H1 (cell line): ENCODE measurements at regions not wholly inside any gene's neighbourhood (a gene's known extent, or its start where the extent isn't known, plus 50 kb on each side); places are given as distances from the start of the nearest gene placed in this dataset.

Experiments used
- CTCF ChIA-PET: fragments of 300-600 bp; sonication (Branson Sonifier 250); formaldehyde crosslinking; loops from one replicate; lab custom pipeline; 2021; ENCODE audit not compliant: partially characterized antibody; lab: Charles Lee
- POLR2A ChIA-PET: fragments of 300-600 bp; sonication (Branson Sonifier 250); formaldehyde crosslinking; loops from one replicate; lab custom pipeline; 2021; ENCODE audit warnings: inconsistent platforms; ENCODE audit not compliant: partially characterized antibody; lab: Charles Lee
- DNase-seq, 2 experiments: peaks; one replicate each; pipeline versions ENCODE4 v3.0.0 to v3.0.0-alpha.2; 2010 to 2022; ENCODE audit warnings: low spot score in 2 of 2, low read depth in 1 of 2, mixed read lengths in 1 of 2
- FAIRE-seq: peaks from 2 replicates; lab custom pipeline; 2011; peaks lifted over from hg19 to GRCh38; lab: Jason Lieb, UNC
- H2AFZ ChIP-seq: 2 replicates; pipeline ENCODE4 v1.8.1; 2012; ENCODE audit warnings: low read length, inconsistent platforms
- H2AK5ac ChIP-seq: 2 replicates; pipeline ENCODE4 v1.6.1; 2013; ENCODE audit warnings: low read depth, low read length
- H2BK120ac ChIP-seq: replicated peaks from 2 replicates; pipeline ENCODE3; 2013; ENCODE audit warnings: low read depth, low read length, inconsistent platforms
- H2BK12ac ChIP-seq: 2 replicates; pipeline ENCODE4 v1.6.1; 2013; ENCODE audit warnings: low read depth, low read length
- H2BK15ac ChIP-seq: 2 replicates; pipeline ENCODE4 v1.6.1; 2013; ENCODE audit warnings: low read length
- H2BK20ac ChIP-seq: 2 replicates; pipeline ENCODE4 v1.6.1; 2013; ENCODE audit warnings: low read length
- H2BK5ac ChIP-seq: 2 replicates; pipeline ENCODE4 v1.6.1; 2013; ENCODE audit warnings: low read depth, low read length
- H3K14ac ChIP-seq: 2 replicates; pipeline ENCODE4 v1.6.1; 2013; ENCODE audit warnings: inconsistent platforms; ENCODE audit not compliant: insufficient read length
- H3K18ac ChIP-seq: 2 replicates; pipeline ENCODE4 v1.6.1; 2013; ENCODE audit warnings: low read length; ENCODE audit errors: extremely low read depth
- H3K23ac ChIP-seq: 2 replicates; pipeline ENCODE4 v1.6.1; 2013; ENCODE audit warnings: inconsistent platforms; ENCODE audit not compliant: insufficient read length
- H3K23me2 ChIP-seq: 2 replicates; pipeline ENCODE4 v1.6.1; 2013; ENCODE audit warnings: low read depth, low read length
- H3K27ac ChIP-seq: 2 replicates; pipeline ENCODE4 v1.6.1; 2011; ENCODE audit warnings: low read depth, low read length, inconsistent platforms
- H3K27me3 ChIP-seq, 4 experiments: replicated peaks in 1 of 4; 1 replicate in 1 of 4; 2 replicates in 3 of 4; pipeline versions ENCODE4 v1.6.1 to v1.8.1; 2011 to 2013; ENCODE audit warnings: low read length in 3 of 4, mild to moderate bottlenecking in 3 of 4, inconsistent platforms in 2 of 4, mixed read lengths in 2 of 4, moderate library complexity in 1 of 4; ENCODE audit not compliant: control insufficient read depth in 3 of 4, insufficient read depth in 3 of 4; ENCODE audit errors: extremely low read depth in 1 of 4
- H3K36me3 ChIP-seq, 4 experiments: 2 replicates each; pipeline versions ENCODE4 v1.6.1 to v1.8.1; 2011 to 2013; ENCODE audit warnings: mild to moderate bottlenecking in 4 of 4, low read length in 3 of 4, moderate library complexity in 2 of 4, control low read depth in 1 of 4, inconsistent platforms in 1 of 4; ENCODE audit not compliant: insufficient read depth in 4 of 4, control insufficient read depth in 2 of 4
- H3K4ac ChIP-seq: replicated peaks from 2 replicates; pipeline ENCODE3; 2013; ENCODE audit warnings: low read length, low read depth, mixed read lengths, inconsistent platforms; ENCODE audit not compliant: insufficient read length
- H3K4me1 ChIP-seq, 4 experiments: replicated peaks in 1 of 4; 1 replicate in 1 of 4; 2 replicates in 3 of 4; pipeline versions ENCODE4 v1.6.1 to v1.8.1; 2011 to 2013; ENCODE audit warnings: low read length in 3 of 4, inconsistent platforms in 2 of 4, mixed read lengths in 1 of 4; ENCODE audit not compliant: insufficient read depth in 4 of 4, control insufficient read depth in 3 of 4
- H3K4me2 ChIP-seq, 2 experiments: 2 replicates each; pipeline versions ENCODE4 v1.6.1 to v1.8.1; 2011 to 2013; ENCODE audit warnings: low read depth in 2 of 2, low read length in 2 of 2, control low read depth in 1 of 2, inconsistent platforms in 1 of 2, mild to moderate bottlenecking in 1 of 2; ENCODE audit not compliant: insufficient read depth in 1 of 2
- H3K4me3 ChIP-seq, 4 experiments: fragments of 200-600, 300-600 bp in 1 of 4; sonication (generic), shearing (Covaris generic), sonication (Bioruptor Twin) in 1 of 4; 2 replicates each; pipeline versions ENCODE4 v1.5.1 to v1.8.1; 2011 to 2016; ENCODE audit warnings: low read length in 4 of 4, low read depth in 3 of 4, control low read depth in 2 of 4, inconsistent platforms in 2 of 4, mild to moderate bottlenecking in 2 of 4, mixed read lengths in 1 of 4, moderate library complexity in 1 of 4; ENCODE audit not compliant: insufficient read depth in 2 of 4; ENCODE audit errors: extremely low read depth in 1 of 4
- H3K56ac ChIP-seq: replicated peaks from 2 replicates; pipeline ENCODE3; 2013; ENCODE audit warnings: low read depth, mild to moderate bottlenecking, mixed read lengths, low read length, inconsistent platforms; ENCODE audit not compliant: insufficient read length
- H3K79me1 ChIP-seq: 2 replicates; pipeline ENCODE4 v1.6.1; 2013; ENCODE audit warnings: low read depth, low read length, control low read depth
- H3K79me2 ChIP-seq, 2 experiments: 2 replicates each; pipeline versions ENCODE4 v1.6.1 to v1.8.1; 2012 to 2013; ENCODE audit warnings: low read length in 2 of 2, mild to moderate bottlenecking in 2 of 2, inconsistent platforms in 1 of 2; ENCODE audit not compliant: insufficient read depth in 2 of 2, control insufficient read depth in 1 of 2
- H3K9ac ChIP-seq, 4 experiments: replicated peaks in 1 of 4; 1 replicate in 1 of 4; 2 replicates in 3 of 4; pipeline versions ENCODE4 v1.6.1 to v1.8.1; 2011 to 2013; ENCODE audit warnings: low read depth in 3 of 4, low read length in 3 of 4, control low read depth in 2 of 4, mild to moderate bottlenecking in 2 of 4, moderate library complexity in 2 of 4, inconsistent platforms in 1 of 4; ENCODE audit errors: extremely low read depth in 1 of 4
- H3K9me3 ChIP-seq, 2 experiments: 2 replicates each; pipeline versions ENCODE4 v1.6.1 to v1.8.1; 2012 to 2013; ENCODE audit warnings: mild to moderate bottlenecking in 2 of 2, moderate library complexity in 2 of 2, control low read depth in 1 of 2, inconsistent platforms in 1 of 2, low read depth in 1 of 2, low read length in 1 of 2, mixed read lengths in 1 of 2; ENCODE audit not compliant: insufficient read depth in 2 of 2
- H4K20me1 ChIP-seq, 2 experiments: replicated peaks in 1 of 2; 2 replicates each; pipeline versions ENCODE3 to v1.8.1; 2011 to 2013; ENCODE audit warnings: inconsistent platforms in 2 of 2, low read length in 2 of 2, mild to moderate bottlenecking in 1 of 2; ENCODE audit not compliant: insufficient read depth in 2 of 2, control insufficient read depth in 1 of 2
- H4K5ac ChIP-seq: 2 replicates; pipeline ENCODE4 v1.6.1; 2013; ENCODE audit warnings: low read length, low read depth, mixed read lengths, inconsistent platforms; ENCODE audit not compliant: insufficient read length
- H4K8ac ChIP-seq: 2 replicates; pipeline ENCODE4 v1.8.0; 2013; ENCODE audit warnings: mild to moderate bottlenecking, moderate library complexity, low read length, inconsistent platforms; ENCODE audit not compliant: insufficient read depth; ENCODE audit errors: extremely low read depth
- H4K91ac ChIP-seq: replicated peaks from 2 replicates; pipeline ENCODE3; 2013; ENCODE audit warnings: low read length, mixed read lengths, inconsistent platforms; ENCODE audit not compliant: insufficient read length
- CBX8 ChIP-seq: fragments of 300-800, 300-1000 bp; sonication (generic); IDR thresholded peaks from 2 replicates; pipeline ENCODE4 v1.7.1; 2016; ENCODE audit warnings: low read depth, low read length, borderline replicate concordance
- CEBPB ChIP-seq: IDR thresholded peaks from 2 replicates; pipeline ENCODE4 v1.6.1; 2012; ENCODE audit warnings: low read depth, low read length
- CTBP2 ChIP-seq: IDR thresholded peaks from 2 replicates; pipeline ENCODE4 v1.7.0; 2011; ENCODE audit warnings: borderline replicate concordance, mild to moderate bottlenecking, moderate library complexity, mixed read lengths, low read length; ENCODE audit not compliant: insufficient read depth, insufficient read length
- FOSL1 ChIP-seq: IDR thresholded peaks from 2 replicates; pipeline ENCODE4 v1.6.1; 2011; ENCODE audit warnings: mild to moderate bottlenecking, low read depth, low read length, moderate library complexity; ENCODE audit not compliant: insufficient read depth
- RFX5 ChIP-seq: IDR thresholded peaks from 2 replicates; pipeline ENCODE4 v1.6.1; 2011; ENCODE audit warnings: low read depth, low read length, improper control_type of control experiment, borderline replicate concordance
- SAP30 ChIP-seq: fragments of 300-600 bp; sonication (generic); IDR thresholded peaks from 2 replicates; pipeline ENCODE4 v1.7.1; 2012; ENCODE audit warnings: low read length, moderate library complexity, mild to moderate bottlenecking, inconsistent platforms; ENCODE audit not compliant: insufficient read depth, insufficient replicate concordance
- whole genome bisulfite sequencing, 2 experiments: shearing (Covaris generic) in 1 of 2; methylation state at CpG; one replicate each; pipeline versions ENCODE4 v1.1.6 to v1.1.7; 2013 to 2015; ENCODE audit warnings: low lambda C conversion rate in 2 of 2, mixed read lengths in 2 of 2, inconsistent platforms in 1 of 2, low coverage in 1 of 2, missing lambda C conversion rate in 1 of 2; ENCODE audit not compliant: insufficient replicate concordance in 2 of 2, insufficient coverage in 1 of 2, insufficient read length in 1 of 2; ENCODE audit errors: extremely low coverage in 1 of 2, missing lambda C conversion rate in 1 of 2; 5-methylcytosine and 5-hydroxymethylcytosine counted together
- TF ChIP-seq, protein P1 (sequence below), 3 experiments: IDR thresholded peaks; 1 replicate in 2 of 3; 2 replicates in 1 of 3; pipeline versions ENCODE4 v1.5.1 to v1.6.1; 2011; ENCODE audit warnings: low read length in 3 of 3, mild to moderate bottlenecking in 3 of 3, inconsistent platforms in 2 of 3, low read depth in 1 of 3, moderate library complexity in 1 of 3; ENCODE audit not compliant: insufficient read depth in 1 of 3; ENCODE audit errors: control extremely low read depth in 1 of 3

DNA sequence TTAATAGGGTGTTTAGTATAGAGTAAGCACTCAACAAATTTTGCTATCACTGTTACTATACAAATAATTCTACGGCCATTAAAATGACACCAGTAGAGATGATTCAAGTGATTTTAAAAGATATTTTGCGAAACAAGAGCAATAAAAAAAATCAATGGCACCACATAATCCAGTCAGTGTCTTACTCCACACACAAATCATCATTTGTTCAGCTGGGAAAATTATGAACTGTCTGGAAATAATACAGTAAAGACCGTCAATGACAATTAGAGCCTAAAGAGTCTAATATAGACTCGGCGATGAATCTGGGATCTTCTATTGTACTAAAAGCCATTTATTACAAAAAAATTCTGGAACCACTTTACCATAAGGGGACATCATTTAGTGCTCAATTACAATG, 270.5 kb downstream of the ARRDC4 start:
- Histone ChIP-seq H3K4me2 (no peak overlapping the region), H3K9ac (no peak overlapping the region), H3K27me3 (no peaks in the 10 kb centered on the region), H2BK120ac (no peak overlapping the region), H2BK12ac (no peak overlapping the region), H3K27ac (no peak overlapping the region), H3K4me1 (no peaks in the 10 kb centered on the region), H3K56ac (no peak overlapping the region), H4K8ac (no peak overlapping the region), H3K79me2 (no peaks in the 10 kb centered on the region), H3K9me3 (no peaks in the 10 kb centered on the region), H3K4ac (no peak overlapping the region), H2BK20ac (no peak overlapping the region), H3K23ac (no peak overlapping the region), H2AFZ (no peak overlapping the region), H4K91ac (no peak overlapping the region), H3K4me3 (no peak overlapping the region), H4K20me1 (no peaks in the 10 kb centered on the region), H3K36me3 (no peaks in the 10 kb centered on the region), H2AK5ac (no peak overlapping the region), H3K79me1 (no peaks in the 10 kb centered on the region), H3K14ac (no peak overlapping the region), H2BK15ac (no peak overlapping the region), H4K5ac (no peak overlapping the region), H3K23me2 (no peaks in the 10 kb centered on the region), H3K18ac (no peak overlapping the region), H2BK5ac (no peak overlapping the region)
- DNase-seq = no peak
- no peak for FAIRE-seq
- CTCF ChIA-PET = interaction anchor here (1.0 kb wide), 1 partner anchor 350 kb away, joined by 3 read pairs; no protein-coding TSS in a partner anchor
- WGBS, 2 experiments = 94% methylated on average over 5 of the region's 5 CpGs; no CpG with 5 or more reads in 1 of the 2 experiments
- POLR2A ChIA-PET = no interaction called here
- no peak for TF ChIP-seq CEBPB
- TF ChIP-seq CBX8 = no peak
- no peak for TF ChIP-seq FOSL1
- TF ChIP-seq SAP30 = no peak
- no peak for TF ChIP-seq RFX5
- TF ChIP-seq CTBP2 = no peak
- TF ChIP-seq, protein P1, sequence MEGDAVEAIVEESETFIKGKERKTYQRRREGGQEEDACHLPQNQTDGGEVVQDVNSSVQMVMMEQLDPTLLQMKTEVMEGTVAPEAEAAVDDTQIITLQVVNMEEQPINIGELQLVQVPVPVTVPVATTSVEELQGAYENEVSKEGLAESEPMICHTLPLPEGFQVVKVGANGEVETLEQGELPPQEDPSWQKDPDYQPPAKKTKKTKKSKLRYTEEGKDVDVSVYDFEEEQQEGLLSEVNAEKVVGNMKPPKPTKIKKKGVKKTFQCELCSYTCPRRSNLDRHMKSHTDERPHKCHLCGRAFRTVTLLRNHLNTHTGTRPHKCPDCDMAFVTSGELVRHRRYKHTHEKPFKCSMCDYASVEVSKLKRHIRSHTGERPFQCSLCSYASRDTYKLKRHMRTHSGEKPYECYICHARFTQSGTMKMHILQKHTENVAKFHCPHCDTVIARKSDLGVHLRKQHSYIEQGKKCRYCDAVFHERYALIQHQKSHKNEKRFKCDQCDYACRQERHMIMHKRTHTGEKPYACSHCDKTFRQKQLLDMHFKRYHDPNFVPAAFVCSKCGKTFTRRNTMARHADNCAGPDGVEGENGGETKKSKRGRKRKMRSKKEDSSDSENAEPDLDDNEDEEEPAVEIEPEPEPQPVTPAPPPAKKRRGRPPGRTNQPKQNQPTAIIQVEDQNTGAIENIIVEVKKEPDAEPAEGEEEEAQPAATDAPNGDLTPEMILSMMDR (IDR thresholded peaks at IDR 0.05; ENCODE audit: control extremely low read depth in 1 of 3, insufficient read depth in 1 of 3, low read depth in 1 of 3, low read length in 3 of 3) = no peak
